ENCODE measurements at regions not wholly inside any gene's neighbourhood (a gene's known extent, or its start where the extent isn't known, plus 50 kb on each side); places are given as distances from the start of the nearest gene placed in this dataset.
"Not testable (repeated sequence)": the region's sequence is repeated elsewhere in the genome, so short reads cannot be mapped to it uniquely, and the experiment has no call there.

DNA sequence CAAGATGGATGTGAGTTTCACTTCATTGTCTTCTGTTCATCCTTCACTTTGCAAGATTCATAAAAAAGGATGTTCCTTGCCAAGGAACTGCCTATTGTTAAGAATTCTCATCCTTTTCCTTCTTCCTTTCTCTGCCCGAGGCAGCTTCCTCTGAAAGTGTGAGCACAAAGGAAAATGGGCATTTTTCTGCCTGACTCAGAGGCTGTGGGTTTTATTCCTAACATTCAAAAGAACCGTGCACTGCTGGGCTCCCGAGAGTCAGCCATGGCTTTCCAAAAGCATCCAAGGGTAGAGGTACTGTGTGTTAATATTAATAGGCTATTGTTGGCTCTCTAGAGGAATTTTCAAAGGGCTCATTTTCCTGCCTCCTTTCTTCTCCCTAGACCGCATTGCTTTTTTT is 289.4 kb downstream of the ABCC12 start:
- DNase-seq (ENCODE audit: low read depth in 1 of 2, low spot score in 1 of 2): no peak

DNA sequence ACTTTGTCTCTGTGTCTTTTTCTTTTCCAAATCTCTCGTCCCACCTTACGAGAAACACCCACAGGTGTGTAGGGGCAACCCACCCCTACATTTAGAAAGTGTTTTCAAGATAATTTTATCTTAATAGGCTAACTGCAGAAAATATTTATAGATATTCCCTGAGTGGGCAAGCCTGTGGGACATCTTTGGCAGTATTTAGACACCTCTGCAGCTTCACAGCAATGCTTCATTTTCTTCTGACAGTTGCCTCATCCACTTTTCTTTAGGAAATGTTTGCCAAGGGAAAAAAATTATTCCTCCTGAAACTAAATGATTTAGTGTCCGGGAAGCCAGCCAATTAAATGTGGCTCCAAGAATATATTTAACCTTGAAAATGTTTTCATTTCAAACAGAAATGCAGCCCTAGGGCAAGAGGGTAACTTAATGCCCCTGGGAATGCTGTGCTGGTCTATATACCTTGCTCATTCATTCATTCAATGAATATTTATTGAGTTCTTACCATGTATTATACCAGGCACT is 290.4 kb downstream of the ABCC12 start:
- DNase-seq (ENCODE audit: low read depth in 1 of 2, low spot score in 1 of 2): no peak

DNA sequence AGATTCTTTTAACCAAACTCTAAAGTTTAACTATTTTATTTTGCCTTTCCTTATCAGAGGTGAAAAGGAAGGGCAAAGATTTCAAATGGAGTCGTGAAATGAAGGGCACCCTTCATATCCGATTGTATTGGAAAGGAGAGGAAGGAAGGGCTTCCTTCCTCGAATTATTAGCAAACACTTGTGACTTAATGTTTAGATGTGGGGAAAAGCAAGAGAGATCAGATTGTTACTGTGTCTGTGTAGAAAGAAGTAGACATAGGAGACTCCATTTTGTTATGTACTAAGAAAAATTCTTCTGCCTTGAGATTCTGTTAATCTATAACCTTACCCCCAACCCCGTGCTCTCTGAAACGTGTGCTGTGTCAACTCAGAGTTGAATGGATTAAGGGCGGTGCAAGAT is 291.5 kb downstream of the ABCC12 start:
- DNase-seq (ENCODE audit: low read depth in 1 of 2, low spot score in 1 of 2): not testable (repeated sequence)

DNA sequence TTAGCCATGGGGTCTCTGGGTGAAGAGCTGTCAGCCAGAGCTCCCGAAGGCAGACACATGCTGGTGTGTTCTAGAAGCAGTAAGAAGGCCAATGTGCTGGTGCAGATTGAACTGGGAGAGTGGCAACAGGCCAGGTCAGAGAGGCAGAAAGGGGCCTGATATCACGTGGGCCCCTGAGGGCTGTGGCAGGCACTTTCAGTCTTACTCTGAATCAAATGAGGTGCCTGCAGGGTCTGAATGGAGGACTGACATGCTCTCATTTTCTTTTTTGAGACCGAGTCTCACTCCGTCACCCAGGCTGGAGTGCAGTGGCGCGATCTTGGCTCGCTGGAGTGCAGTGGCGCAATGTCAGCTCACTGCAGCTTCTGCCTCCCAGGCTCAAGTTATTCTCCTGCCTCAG is 293.8 kb downstream of the ABCC12 start:
- DNase-seq (ENCODE audit: low read depth in 1 of 2, low spot score in 1 of 2): no peak

DNA sequence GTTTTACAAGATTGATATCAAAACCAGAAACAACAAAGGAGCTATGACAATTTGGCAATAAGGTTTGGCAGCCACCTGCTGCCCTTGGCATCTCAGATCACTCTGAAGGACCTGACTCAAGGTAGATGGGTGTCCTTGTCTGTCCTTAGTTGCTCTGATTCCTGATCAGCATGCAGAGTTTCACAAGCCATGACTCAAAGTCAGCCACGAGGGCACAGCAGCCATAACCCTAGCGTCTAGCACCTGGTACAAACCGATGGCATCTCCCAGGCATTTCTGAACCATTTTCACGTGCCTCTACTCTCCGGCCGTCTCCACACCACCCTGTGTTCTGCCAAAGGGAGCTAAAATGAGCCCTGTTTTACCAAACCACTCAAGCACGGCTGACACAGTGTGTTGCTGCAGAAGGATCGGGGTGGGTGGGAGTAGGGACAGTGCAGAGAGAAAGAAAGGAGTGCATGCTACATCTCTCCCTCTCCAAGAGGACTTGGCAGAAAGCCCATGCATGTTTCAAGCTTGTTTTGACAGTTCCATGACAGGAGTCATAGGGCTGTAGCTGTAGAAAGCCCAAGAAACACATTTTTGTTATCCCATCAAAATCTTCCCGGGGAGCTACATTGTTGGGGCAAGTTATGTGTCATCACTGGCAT is 297.3 kb downstream of the ABCC12 start:
- no peak for DNase-seq (ENCODE audit: low read depth in 1 of 2, low spot score in 1 of 2)

DNA sequence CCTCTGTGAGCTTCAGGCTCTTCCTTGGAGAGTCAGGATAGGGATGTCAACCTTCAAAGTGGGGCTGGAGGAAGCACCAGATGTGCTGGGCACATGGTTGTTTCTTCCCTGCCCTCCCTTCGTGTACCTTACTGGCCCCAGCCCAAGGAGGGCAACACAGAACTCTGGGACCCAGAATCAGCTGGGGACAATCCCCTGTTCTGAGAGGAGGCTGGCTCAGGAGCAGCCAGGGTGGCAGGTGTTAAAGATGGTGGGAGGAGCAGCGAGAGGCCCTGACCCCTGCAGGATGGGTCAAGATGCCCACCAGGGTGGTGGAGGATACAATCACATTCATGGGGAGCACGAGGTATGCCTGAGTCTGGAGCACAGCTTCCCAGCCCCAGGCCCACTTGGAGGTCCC is 300.4 kb downstream of the ABCC12 start:
- DNase-seq (ENCODE audit: low read depth in 1 of 2, low spot score in 1 of 2): no peak

DNA sequence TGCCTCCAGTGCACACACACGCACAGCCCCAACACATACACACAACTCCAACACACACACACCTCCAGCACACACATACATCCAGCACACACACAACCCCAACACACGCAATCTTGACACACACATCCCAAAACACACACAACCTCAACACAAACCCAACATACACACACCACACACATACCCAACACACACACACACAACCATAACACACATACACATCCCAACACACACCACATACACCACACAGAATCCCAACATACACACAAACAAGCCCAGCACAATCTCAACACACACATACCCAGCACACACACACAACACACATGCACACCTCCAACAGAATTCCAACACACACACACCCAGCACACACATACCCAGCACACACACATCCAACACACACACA is 301.1 kb downstream of the ABCC12 start:
- no peak for DNase-seq (ENCODE audit: low read depth in 1 of 2, low spot score in 1 of 2)

DNA sequence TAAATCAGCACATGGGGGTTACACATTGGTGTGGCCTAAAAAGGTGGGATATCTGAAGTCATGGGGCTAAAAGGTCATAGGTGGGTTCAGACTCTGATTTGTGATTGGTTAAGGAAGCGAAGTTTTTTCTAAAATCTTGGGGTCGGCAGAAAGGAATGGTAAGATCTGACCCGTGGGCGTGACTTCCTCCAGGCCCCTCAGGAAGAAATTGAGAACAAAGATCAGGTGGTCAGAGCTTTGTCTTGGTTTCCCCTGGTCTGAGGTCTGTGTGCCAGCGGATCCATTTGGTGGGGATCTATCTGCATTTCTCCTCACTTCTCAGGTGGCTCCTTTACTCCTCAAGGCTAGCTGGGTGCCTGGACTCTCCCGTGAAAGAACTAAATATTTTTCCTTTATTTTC is 302.8 kb downstream of the ABCC12 start:
- no peak for DNase-seq (ENCODE audit: low read depth in 1 of 2, low spot score in 1 of 2)

DNA sequence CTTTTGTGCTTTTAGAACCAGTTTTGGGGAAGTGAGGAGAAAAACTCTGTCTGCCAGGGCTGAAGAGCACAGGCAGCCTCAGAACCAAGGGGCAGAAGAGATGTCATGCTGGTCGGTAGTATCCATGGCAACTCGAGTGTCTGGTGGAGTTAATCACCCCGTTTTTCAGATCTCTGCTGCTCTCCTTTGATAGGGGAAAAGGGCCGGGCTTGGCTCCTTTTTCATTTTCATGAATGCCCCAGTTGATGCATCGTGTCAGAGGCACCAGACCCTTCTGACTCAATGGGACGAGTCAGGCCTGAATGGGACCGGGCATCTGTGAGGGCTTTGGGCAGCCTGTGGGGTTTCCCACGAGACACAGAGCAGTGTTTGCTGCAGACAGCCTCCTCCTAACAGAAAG is 304.6 kb downstream of the ABCC12 start:
- DNase-seq (ENCODE audit: low read depth in 1 of 2, low spot score in 1 of 2): no peak

DNA sequence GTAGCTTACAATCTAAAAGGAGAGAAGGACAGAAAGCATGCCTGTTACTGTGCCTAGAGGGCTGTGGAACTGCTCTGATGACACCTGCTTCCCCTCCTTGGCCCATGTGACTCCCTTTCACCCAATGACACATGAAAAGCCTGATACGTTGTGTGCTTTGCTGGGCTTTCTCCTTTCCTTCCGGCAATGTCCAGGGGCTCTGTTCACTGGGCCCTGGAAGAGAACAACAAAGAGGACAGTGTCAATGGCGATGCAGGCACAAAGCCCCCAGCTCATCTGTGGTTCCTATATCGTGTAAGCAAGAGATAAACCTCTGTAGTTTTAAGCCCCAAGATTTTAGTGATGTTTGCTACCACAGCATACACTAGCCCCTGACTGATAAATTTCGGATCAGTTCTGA is 306.1 kb downstream of the ABCC12 start:
- no peak for DNase-seq (ENCODE audit: low read depth in 1 of 2, low spot score in 1 of 2)

DNA sequence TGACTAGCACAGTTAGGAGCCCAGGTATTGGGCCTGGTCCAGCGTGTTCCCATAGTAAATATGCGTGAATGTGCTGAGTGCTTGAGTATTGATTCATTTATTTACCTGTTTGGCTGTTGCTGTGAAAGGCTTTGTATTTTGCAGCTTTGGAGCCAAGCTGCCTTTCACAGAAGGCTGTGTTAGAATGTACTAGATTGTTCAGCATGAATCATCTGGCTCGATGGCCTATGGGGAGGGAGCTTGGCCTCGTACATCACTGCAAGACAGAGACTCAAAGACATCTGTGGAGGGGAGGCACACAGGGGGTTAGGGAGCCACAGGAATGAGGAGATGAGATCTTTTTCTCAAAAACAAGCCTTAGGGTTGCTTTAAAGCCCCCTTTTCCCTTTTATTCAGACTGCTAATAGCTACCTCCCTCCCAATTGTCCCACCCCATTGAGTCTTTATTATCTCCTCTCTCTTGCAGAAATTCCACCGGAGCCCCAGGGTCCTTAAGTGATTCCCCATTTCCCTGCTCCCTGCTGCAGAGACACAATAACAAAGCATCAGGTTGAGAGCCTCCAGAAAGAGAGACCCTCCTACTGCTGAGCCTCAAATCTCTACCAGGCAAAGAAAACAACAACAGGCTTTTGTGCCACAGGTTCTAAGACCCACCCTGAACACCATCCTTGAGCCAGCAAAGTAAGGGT is 307.2 kb downstream of the ABCC12 start:
- no peak for DNase-seq (ENCODE audit: low read depth in 1 of 2, low spot score in 1 of 2)

DNA sequence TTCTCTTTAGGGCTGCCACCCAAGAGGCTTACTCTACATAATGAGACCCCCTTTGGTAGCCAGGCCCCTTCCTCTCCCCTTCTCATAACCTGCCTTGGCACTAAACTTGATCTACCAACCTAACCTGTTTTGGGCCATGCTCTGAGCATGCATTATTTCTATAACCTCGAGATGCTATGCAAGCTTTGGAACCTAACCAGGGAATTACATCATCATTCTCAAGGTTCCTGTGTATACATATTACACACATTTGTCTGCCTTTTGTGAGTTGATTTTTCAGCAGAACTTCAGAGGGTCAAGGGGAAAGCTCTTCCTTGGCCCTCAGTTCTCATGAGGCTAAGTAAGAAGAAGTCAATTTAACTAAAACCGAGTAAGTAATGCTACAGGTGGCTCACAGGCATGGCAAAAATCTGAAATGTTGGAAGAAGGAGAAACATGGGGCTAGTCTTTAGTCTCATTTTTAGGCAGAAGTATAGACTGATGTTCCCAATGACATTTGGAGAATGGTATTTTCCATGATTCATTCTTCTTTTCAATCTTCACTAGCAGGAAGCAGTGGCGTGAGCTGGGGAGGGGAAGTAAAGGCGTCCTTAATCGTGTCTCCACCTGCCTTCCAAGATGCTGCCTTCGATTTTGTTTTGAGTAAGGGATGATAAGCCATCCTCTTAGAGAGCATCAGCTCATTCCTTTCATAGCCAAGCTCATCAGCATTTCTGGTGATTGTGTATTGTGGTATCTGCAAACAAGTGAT is 308.4 kb downstream of the ABCC12 start:
- DNase-seq (ENCODE audit: low read depth in 1 of 2, low spot score in 1 of 2): no peak

DNA sequence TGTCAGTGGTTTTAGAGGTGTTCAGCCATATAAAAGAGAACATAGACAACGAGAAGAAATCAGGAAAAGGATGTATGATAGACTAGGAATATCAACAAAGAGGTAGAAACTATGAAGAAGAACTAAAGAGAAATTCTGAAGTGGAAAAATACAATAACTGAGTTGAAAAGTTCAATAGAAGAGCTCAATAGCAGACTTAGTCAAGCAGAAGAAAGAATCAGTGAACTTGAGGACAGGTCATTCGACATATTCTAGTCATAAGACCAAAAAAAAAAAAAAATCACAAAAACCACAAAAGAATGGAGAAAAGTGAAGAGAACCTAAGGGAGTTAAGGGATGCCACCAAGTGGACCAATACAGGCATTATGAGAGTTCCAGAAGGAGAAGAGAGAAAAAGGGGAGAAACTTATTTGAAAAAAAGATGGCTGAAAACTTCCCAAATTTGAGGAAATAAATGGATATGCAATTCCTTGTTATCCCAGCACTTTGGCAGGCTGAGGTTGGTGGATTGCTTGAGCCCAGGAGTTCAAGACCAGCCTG is 321.2 kb downstream of the ABCC12 start:
- DNase-seq (ENCODE audit: low read depth in 1 of 2, low spot score in 1 of 2): no peak

DNA sequence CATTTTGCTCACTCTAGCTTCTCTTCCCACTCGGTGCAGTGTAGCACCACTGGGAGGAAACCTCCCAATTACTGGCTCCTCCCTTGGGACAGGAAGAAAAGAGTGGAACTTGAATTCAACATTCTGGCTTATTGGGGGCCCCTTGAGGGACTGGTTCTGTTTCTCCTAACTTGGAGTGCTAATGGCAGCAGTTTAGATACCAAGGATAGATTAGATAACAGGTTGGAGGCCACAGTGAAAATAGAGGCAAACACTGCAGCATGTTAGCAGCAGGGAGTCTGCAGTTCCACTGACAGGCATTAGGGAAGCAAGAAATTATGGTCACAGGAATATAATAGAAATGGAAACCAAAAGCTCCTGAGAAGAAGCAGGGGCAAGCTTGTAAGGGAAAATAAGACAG is 322.0 kb downstream of the ABCC12 start:
- DNase-seq (ENCODE audit: low read depth in 1 of 2, low spot score in 1 of 2): no peak

DNA sequence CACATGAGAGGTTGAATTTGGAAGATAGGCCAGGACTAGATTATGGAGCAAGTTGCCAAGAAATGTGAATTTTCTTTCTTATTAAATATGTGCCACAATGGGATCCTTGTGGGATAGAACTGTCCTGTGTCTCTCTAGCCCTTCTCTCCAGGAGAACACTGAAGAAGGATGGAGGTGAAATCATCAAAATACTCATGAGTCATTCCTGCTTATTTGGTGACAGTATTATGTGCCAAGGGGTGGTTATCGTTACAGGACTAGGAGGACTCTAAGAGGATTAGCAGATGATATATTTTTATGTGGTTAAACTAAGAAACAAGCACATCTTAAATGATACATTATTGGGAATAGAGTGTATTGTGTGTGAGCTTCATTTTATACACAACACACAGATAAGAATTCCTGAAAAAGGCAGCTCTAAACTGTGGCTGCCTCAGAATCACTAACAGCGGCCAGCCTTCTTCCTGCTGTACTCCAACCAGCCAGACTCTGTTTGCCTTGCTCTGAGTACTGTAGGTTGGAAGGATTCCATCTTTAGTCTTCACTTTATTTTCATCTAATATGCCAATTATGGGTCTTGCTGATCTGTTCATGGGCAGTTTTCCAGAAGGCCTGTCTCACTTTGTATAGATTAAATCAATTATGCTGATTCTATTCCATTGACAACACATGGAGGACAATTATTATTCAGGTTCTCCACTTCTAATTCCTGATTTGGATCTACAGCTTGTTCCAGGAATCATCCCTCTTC is 325.8 kb downstream of the ABCC12 start:
- no peak for DNase-seq (ENCODE audit: low read depth in 1 of 2, low spot score in 1 of 2)

DNA sequence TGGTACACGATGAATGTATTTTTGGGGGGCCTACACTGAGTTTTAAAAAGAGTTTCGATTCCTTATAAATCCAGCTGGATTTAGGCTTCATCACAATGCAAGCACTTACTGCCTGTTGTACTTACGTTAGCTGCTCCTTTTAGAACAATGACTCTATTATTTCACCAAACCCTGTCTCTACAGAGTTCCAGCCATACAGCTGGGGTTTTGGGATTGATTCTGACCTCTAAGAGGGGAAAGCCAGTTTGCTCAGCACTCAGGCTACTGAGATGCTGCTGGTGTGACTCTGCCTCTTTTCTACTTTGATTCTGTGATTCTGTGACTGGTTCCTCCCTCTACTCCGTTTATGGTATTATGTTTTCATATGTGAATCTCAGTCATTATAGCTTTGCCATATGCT is 329.7 kb downstream of the ABCC12 start:
- DNase-seq (ENCODE audit: low read depth in 1 of 2, low spot score in 1 of 2): no peak

DNA sequence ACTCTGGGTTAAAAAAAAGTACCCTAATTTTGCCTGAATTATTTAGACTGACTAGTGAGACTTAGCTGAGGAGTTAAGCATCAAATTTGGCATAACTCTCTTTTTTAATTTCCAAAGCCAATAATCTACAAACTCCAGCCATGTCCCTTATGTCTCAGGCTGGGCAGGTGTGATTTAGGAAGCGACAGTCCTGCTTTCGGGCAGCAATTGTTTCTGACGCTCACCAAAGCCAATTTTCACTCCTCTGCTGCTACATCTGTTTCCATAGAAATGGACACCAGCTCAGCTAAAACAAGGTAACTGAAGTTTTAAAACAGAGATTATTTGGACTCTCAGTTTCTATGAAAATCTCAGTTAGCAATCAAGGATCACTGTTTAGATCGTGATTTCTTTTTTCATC is 338.7 kb downstream of the ABCC12 start:
- DNase-seq (ENCODE audit: low read depth in 1 of 2, low spot score in 1 of 2): no peak

DNA sequence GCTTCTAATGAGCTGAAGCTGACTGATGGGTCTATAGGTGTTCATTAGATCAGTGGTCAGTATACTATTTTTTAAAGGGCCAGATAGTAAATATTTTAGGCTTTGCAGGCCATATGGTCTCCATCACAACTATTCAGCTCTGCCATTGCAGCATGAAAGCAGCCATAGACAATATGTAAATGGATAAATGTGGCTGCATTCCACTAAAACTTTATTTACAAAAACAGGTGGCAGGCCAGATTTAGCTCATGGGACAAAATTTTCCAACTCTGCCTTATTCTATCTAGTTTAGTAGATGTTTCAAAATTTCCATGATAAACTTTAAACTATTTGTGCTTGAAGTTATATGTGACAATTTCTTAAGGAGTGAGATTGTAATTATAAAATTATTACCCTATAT is 339.3 kb downstream of the ABCC12 start:
- DNase-seq (ENCODE audit: low read depth in 1 of 2, low spot score in 1 of 2): no peak

DNA sequence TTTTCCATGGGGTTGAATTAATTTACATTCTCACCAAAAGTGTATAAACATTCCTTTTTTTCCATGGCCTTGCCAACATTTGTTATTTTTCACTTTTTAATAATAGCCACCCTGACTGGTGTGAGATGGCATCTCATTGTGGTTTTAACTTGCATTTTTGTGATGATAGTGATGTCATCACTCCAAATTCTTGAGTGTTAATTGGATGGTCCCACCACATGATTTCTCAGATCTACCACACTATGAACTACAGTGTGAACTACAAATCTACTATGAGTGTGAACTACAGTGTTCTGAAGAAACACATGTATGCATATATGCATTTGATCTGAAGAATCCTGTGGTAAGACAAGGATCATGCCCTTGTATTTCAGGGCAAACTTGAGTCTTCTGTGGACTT is 340.1 kb downstream of the ABCC12 start:
- no peak for DNase-seq (ENCODE audit: low read depth in 1 of 2, low spot score in 1 of 2)

DNA sequence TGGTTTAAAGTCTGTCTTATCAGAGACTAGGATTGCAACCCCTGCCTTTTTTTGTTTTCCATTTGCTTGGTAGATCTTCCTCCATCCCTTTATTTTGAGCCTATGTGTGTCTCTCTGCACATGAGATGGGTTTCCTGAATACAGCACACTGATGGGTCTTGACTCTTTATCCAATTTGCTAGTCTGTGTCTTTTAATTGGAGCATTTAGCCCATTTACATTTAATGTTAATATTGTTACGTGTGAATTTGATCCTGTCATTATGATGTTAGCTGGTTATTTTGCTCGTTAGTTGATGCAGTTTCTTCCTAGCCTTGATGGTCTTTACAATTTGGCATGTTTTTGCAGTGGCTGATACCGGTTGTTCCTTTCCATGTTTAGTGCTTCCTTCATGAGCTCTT is 344.0 kb downstream of the ABCC12 start:
- not testable (repeated sequence) for DNase-seq (ENCODE audit: low read depth in 1 of 2, low spot score in 1 of 2)

DNA sequence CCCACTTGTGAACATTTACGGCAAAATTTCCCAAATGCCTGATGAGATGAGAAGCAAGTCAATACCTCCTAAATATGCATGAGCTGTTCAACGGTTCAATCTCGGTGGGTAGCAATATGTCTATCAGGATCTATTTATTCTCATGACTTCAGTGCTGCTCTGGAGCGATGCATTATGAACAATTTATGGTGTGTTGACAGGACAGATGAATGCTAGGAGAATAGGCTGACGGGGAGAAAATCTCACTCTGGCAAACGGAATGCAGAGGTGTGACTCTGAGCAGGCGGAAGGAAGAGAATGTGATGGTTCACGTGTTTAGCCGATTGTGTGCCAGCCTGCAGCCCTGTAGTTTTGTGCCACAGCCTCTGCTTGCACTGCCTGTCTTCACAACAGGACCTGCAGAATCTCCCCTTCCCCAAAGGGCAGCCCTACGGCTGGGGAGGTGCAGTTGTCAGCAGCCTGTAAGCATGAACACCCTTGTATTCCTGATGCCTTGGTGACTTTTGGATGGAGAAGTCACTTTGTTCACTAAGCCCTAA is 345.2 kb downstream of the PHKB start:
- DNase-seq (ENCODE audit: low read depth in 1 of 2, low spot score in 1 of 2): no peak

Measured in activated CD4-positive, alpha-beta T cell treated with anti-CD3 and anti-CD28 coated beads, Interleukin-2, amount 50 U/mL, for 24 hours (primary cell).